ENCODE measurements at regions not wholly inside any gene's neighbourhood (a gene's known extent, or its start where the extent isn't known, plus 50 kb on each side); places are given as distances from the start of the nearest gene placed in this dataset.
"Not testable (repeated sequence)": the region's sequence is repeated elsewhere in the genome, so short reads cannot be mapped to it uniquely, and the experiment has no call there.

GRCh38 chr15:69858456-69858855, 239.3 kb downstream of the TLE3 start:
- no peak for DNase-seq (ENCODE audit: low read depth in 2 of 2)

GRCh38 chr15:69859866-69860265, 237.9 kb downstream of the TLE3 start:
- DNase-seq (ENCODE audit: low read depth in 2 of 2): no peak

- DNase-seq (ENCODE audit: low read depth in 2 of 2): no peak
Measured at GRCh38 chr15:69860321-69860720, 237.4 kb downstream of the TLE3 start.

GRCh38 chr15:69860921-69861320, 236.8 kb downstream of the TLE3 start:
- DNase-seq (ENCODE audit: low read depth in 2 of 2): no peak

- no peak for DNase-seq (ENCODE audit: low read depth in 2 of 2)
Measured at GRCh38 chr15:69861331-69862171, 236.2 kb downstream of the TLE3 start.

DNA sequence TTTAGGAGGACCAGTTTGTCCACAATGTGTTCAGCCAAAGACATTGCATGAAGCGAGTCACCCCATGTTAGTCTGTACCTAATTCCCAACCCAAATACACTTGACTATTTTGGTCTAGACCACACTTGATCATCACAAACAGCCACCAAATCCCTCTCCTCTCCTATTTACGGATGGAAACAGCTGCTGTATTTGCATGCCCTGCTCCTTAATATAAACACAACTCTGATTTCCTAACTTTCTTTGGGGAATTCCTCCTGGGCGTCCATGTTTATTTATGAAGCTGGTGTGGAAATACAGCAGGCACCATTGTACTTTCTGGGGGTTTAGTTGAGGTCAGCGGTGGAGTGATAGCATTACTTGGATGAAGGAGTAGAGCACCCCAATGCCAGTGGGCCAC, 235.2 kb downstream of the TLE3 start:
- DNase-seq (ENCODE audit: low read depth in 2 of 2): no peak

GRCh38 chr15:69863446-69863845, 234.3 kb downstream of the TLE3 start:
- no peak for DNase-seq (ENCODE audit: low read depth in 2 of 2)

GRCh38 chr15:69865369-69865768, 232.3 kb downstream of the TLE3 start:
- no peak for DNase-seq (ENCODE audit: low read depth in 2 of 2)

- DNase-seq (ENCODE audit: low read depth in 2 of 2): no peak
Measured at GRCh38 chr15:69868756-69869155, 229.0 kb downstream of the TLE3 start.

DNA sequence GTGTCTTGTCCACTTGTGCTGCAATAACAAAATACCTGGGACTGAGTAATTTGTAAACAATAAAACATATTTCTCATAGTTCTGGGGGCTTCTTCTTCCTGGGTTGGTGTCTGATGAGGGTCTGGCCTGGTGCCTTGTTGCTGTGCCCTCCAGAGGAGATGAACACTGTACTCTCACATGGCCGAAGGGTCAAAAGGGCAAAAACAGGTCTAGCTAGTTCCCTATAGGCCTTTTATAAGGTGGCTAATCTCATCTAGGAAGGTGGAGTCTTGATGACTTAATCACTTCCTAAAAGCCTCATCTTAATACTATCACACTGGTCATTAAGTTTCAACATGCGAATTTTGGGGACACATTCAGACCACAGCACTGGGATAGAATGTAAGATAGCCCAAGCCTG, 228.4 kb downstream of the TLE3 start:
- no peak for DNase-seq (ENCODE audit: low read depth in 2 of 2)

- no peak for DNase-seq (ENCODE audit: low read depth in 2 of 2)
Measured at GRCh38 chr15:69869881-69870505, 227.7 kb downstream of the TLE3 start.

GRCh38 chr15:69871511-69872134, 226.1 kb downstream of the TLE3 start:
- no peak for DNase-seq (ENCODE audit: low read depth in 2 of 2)

- DNase-seq (ENCODE audit: low read depth in 2 of 2): no peak
Measured at GRCh38 chr15:69873807-69874206, 223.9 kb downstream of the TLE3 start.

GRCh38 chr15:69874321-69874720, 223.4 kb downstream of the TLE3 start:
- no peak for DNase-seq (ENCODE audit: low read depth in 2 of 2)

DNA sequence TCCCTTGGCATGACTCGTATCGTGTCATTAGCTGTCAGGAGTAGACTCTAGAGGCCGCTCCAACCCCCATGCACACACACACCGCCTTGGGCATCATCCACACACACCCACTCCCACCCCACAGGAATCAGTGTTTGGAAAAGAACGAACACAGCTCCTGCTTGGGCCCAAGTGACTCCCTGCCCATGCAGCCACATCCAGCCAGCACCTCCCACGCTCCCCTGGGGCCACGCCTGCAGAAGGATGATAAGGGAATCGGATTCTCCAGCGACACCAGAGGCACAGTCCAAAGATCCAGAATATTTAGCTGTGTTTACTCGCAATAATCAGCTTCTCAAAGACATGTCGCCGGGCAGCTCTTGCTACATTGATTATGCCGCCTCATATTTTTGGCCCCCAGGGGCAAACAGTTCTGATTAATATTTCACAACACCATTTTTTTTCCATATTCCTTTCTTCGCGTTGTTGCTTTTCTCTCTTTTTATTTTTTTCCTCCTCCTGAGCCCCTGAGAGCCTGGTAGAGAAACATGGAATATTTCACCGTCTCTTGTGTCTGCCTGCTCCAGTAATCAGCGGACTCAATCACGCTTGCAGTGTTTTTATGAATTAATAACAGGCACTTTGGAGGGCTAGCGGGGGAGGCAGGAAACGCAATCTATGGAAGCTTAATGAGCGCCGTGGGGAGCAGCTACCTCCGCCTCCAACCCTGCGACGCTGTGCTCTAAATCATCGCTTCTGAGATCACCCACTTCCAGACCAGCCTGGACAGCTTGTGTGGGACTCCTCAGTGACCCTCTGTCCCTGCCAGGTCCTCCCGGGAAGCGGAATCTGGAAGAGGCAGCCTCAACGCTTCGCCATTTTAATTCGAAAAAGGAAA, 221.4 kb downstream of the TLE3 start:
- DNase-seq (ENCODE audit: low read depth in 2 of 2): no peak

DNA sequence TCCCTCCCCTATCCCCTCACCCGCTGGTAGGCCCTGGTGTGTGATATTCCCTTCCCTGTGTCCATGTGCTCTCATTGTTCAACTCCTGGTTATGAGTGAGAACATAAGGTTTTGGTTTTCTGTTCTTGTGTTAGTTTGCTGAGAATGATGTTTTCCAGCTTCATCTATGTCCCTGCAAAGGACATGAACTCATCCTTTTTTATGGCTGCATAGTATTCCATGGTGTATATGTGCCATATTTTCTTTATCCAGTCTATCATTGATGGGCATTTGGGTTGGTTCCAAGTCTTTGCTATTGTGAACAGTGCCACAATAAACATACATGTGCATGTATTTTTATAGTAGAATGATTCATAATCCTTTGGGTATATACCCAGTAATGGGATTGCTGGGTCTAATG, 217.8 kb downstream of the TLE3 start:
- DNase-seq (ENCODE audit: low read depth in 2 of 2): not testable (repeated sequence)

DNA sequence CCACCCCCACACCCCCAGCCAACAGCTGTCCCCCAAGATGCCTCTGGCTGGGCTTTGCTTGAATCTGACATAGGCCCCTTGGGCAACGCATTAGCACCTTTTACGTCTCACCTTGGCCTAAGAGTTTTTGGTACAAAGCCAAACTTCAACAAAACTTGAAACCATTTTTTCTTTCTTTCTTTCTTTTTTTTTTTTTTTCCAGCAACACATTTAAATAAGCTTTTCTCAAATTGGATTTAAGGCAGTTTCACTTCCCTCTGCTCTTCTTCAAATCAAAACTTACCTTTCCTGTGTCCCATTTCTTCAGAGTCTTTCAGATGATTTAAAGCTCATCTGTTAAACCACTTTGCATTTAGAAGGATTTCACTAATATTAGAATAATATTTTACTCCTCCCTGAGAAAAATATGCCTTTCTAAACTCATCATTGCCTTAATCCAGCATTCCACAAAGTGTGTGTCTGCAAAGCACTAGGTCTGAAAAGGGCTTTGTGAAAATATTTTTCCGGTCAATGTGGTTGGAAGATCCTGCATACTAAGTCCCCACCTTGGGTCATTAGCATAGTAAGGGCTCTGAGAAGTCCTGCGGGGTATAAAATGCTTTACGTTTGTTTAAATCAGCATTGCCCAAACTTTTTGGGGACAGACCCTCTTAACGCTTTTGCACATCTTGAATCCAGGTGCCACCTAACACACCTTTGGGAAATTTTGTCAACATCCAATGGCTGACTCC, 217.0 kb downstream of the TLE3 start:
- DNase-seq (ENCODE audit: low read depth in 2 of 2): no peak

- no peak for DNase-seq (ENCODE audit: low read depth in 2 of 2)
Measured at GRCh38 chr15:69881302-69881670, 216.4 kb downstream of the TLE3 start.

GRCh38 chr15:69881766-69882165, 216.0 kb downstream of the TLE3 start:
- no peak for DNase-seq (ENCODE audit: low read depth in 2 of 2)

- DNase-seq (ENCODE audit: low read depth in 2 of 2): no peak
Measured at GRCh38 chr15:69883306-69883705, 214.4 kb downstream of the TLE3 start.

Measured in lung microvascular endothelial cell (primary cell).